ENCODE measurements at regions not wholly inside any gene's neighbourhood (a gene's known extent, or its start where the extent isn't known, plus 50 kb on each side); places are given as distances from the start of the nearest gene placed in this dataset.

- no peak overlapping the region for H3K4me3 ChIP-seq (replicated peaks in 1 of 3; ENCODE audit: insufficient read depth in 1 of 3, low read depth in 1 of 3, low read length in 3 of 3)
- H3K9me1 ChIP-seq (replicated peaks; ENCODE audit: control insufficient read depth, extremely low read depth, insufficient read depth, low read length), result no peaks in the 10 kb centered on the region
- DNase-seq (ENCODE audit: low read depth, low spot score) (no peak), FAIRE-seq (no peak)
- no peaks in the 10 kb centered on the region for H3K4me1 ChIP-seq (ENCODE audit: control insufficient read depth, extremely low read depth, insufficient read depth, low read length)
- H3K79me2 ChIP-seq (ENCODE audit: control insufficient read depth, insufficient read depth, low read length), result no peaks in the 10 kb centered on the region
- H3K27ac ChIP-seq (ENCODE audit: insufficient read depth, low read depth, low read length), result no peak overlapping the region
- H2AFZ ChIP-seq (ENCODE audit: low read depth, low read length), result no peak overlapping the region
- no peaks in the 10 kb centered on the region for H4K20me1 ChIP-seq (replicated peaks; ENCODE audit: control insufficient read depth, extremely low read depth, insufficient read depth, low read length)
- BruUV-seq (replicated peaks), result no TSS peak
- no peaks in the 10 kb centered on the region for H3K27me3 ChIP-seq (ENCODE audit: control insufficient read depth in 2 of 2, insufficient read depth in 2 of 2, low read length in 2 of 2)
- H3K4me2 ChIP-seq (ENCODE audit: insufficient read depth, low read length), result no peak overlapping the region
- TF ChIP-seq EZH2 (IDR thresholded peaks at IDR 0.05; ENCODE audit: borderline replicate concordance, low read depth, low read length, severe bottlenecking) (no peak), GATA2 (IDR thresholded peaks at IDR 0.05; ENCODE audit: insufficient read depth, insufficient read length, low read depth, low read length) (no peak)
- intact Hi-C loops (cut with micrococcal nuclease), result no loop called here
- no peaks in the 10 kb centered on the region for H3K9me3 ChIP-seq (replicated peaks; ENCODE audit: control insufficient read depth, insufficient read depth, low read length)
- ChIA-PET CTCF (no interaction called here), POLR2A (no interaction called here)
- dilution Hi-C loops (cut with MboI; ENCODE audit: extremely low pct_ligation_motif_present, low sequenced_read_pairs), result no loop called here
- H3K36me3 ChIP-seq (ENCODE audit: control insufficient read depth in 2 of 2, extremely low read depth in 1 of 2, insufficient read depth in 2 of 2, low read length in 2 of 2), result no peaks in the 10 kb centered on the region
- H3K9ac ChIP-seq (replicated peaks; ENCODE audit: extremely low read depth, insufficient read depth, low read length), result no peak overlapping the region
Observed at GRCh38 chr5:30331534-30331933, 862.0 kb upstream of the CDH6 start.

GRCh38 chr5:30325795-30326194 is 867.7 kb upstream of the CDH6 start:
- Histone ChIP-seq H3K4me3 (replicated peaks in 1 of 3; ENCODE audit: insufficient read depth in 1 of 3, low read depth in 1 of 3, low read length in 3 of 3) (no peak overlapping the region), H3K27me3 (ENCODE audit: control insufficient read depth in 2 of 2, insufficient read depth in 2 of 2, low read length in 2 of 2) (no peaks in the 10 kb centered on the region), H3K79me2 (ENCODE audit: control insufficient read depth, insufficient read depth, low read length) (no peaks in the 10 kb centered on the region), H3K4me2 (ENCODE audit: insufficient read depth, low read length) (no peak overlapping the region), H3K9ac (replicated peaks; ENCODE audit: extremely low read depth, insufficient read depth, low read length) (no peak overlapping the region), H3K9me3 (replicated peaks; ENCODE audit: control insufficient read depth, insufficient read depth, low read length) (no peaks in the 10 kb centered on the region), H3K27ac (ENCODE audit: insufficient read depth, low read depth, low read length) (no peak overlapping the region), H4K20me1 (replicated peaks; ENCODE audit: control insufficient read depth, extremely low read depth, insufficient read depth, low read length) (no peaks in the 10 kb centered on the region), H3K9me1 (replicated peaks; ENCODE audit: control insufficient read depth, extremely low read depth, insufficient read depth, low read length) (no peaks in the 10 kb centered on the region), H3K36me3 (ENCODE audit: control insufficient read depth in 2 of 2, extremely low read depth in 1 of 2, insufficient read depth in 2 of 2, low read length in 2 of 2) (no peaks in the 10 kb centered on the region), H3K4me1 (ENCODE audit: control insufficient read depth, extremely low read depth, insufficient read depth, low read length) (no peaks in the 10 kb centered on the region), H2AFZ (ENCODE audit: low read depth, low read length) (no peak overlapping the region)
- no peak for FAIRE-seq
- ChIA-PET POLR2A (no interaction called here), CTCF (no interaction called here)
- intact Hi-C loops (cut with micrococcal nuclease), result no loop called here
- no TSS peak for BruUV-seq (replicated peaks)
- no peak for DNase-seq (ENCODE audit: low read depth, low spot score)
- TF ChIP-seq MAX (IDR thresholded peaks at IDR 0.05; ENCODE audit: insufficient read depth, insufficient read length) (no peak), FOS (IDR thresholded peaks at IDR 0.05; ENCODE audit: borderline replicate concordance, insufficient read depth, low read length) (no peak), GATA2 (IDR thresholded peaks at IDR 0.05; ENCODE audit: insufficient read depth, insufficient read length, low read depth, low read length) (no peak), MYC (IDR thresholded peaks at IDR 0.05; ENCODE audit: low read depth, low read length) (no peak), POLR2AphosphoS5 (IDR thresholded peaks at IDR 0.05; ENCODE audit: insufficient read depth, low read depth, low read length) (no peak), EZH2 (IDR thresholded peaks at IDR 0.05; ENCODE audit: borderline replicate concordance, low read depth, low read length, severe bottlenecking) (no peak), CTCF (IDR thresholded peaks at IDR 0.05; ENCODE audit: extremely low read depth in 1 of 2, insufficient read depth in 1 of 2, low read depth in 1 of 2, low read length in 2 of 2) (no peak), JUN (IDR thresholded peaks at IDR 0.05; ENCODE audit: borderline replicate concordance, insufficient read depth, insufficient read length, low read depth) (no peak), POLR2A (IDR thresholded peaks at IDR 0.05; ENCODE audit: low read depth, low read length) (no peak)
- dilution Hi-C loops (cut with MboI; ENCODE audit: extremely low pct_ligation_motif_present, low sequenced_read_pairs), result no loop called here

Data from endothelial cell of umbilical vein (primary cell).